K562 (cell line): ENCODE measurements at regions not wholly inside any gene's neighbourhood (a gene's known extent, or its start where the extent isn't known, plus 50 kb on each side); places are given as distances from the start of the nearest gene placed in this dataset.
A peak's percentile ranks its signal among the peaks of the same experiment; 100 is the strongest.

Experiments
- ATAC-seq: fragments of 200-7000 bp; cut with Tn5 transposase; 3 replicates; pipeline ENCODE4 v1.9.1; 2020; ENCODE audit warnings: moderate library complexity
- BruUV-seq: library from RNA; stranded (reverse); fragments of 400-500 nt; replicated peaks from 2 replicates; lab custom pipeline; 2021; lab: Mats Ljungman, UMichigan
- CTCF ChIA-PET: fragments of 300-600 bp; formaldehyde crosslinking; extraction: SDS; loops from one replicate; lab custom pipeline; 2021; ENCODE audit warnings: low intra/inter-chr PET ratio; lab: Yijun Ruan, JAX
- POLR2A ChIA-PET: fragments of 300-600, 350-650 bp; sonication (Branson Sonifier 250); formaldehyde crosslinking; extraction: SDS; loops from one replicate; lab custom pipeline; 2021; ENCODE audit warnings: antibody characterized with exemption, inconsistent platforms; lab: Yijun Ruan, JAX
- DNase-seq, 4 experiments: peaks; one replicate each; pipeline versions ENCODE4 v3.0.0 to v3.0.0-alpha.2; 2011 to 2018; ENCODE audit warnings: low spot score in 3 of 4, mixed read lengths in 3 of 4; ENCODE audit errors: extremely low read depth in 1 of 4
- FAIRE-seq: peaks from 2 replicates; lab custom pipeline; 2011; peaks lifted over from hg19 to GRCh38; lab: Jason Lieb, UNC
- H2AFZ ChIP-seq: 2 replicates; pipeline ENCODE4 v1.6.0; 2011; ENCODE audit warnings: low read depth, low read length, control low read depth, inconsistent platforms
- H3K27ac ChIP-seq: fragments of 200-600 bp; 3 replicates; pipeline ENCODE4 v1.8.0; 2011; ENCODE audit warnings: low read depth, mild to moderate bottlenecking, control low read depth, inconsistent platforms, low read length, moderate library complexity, mixed read lengths; ENCODE audit errors: extremely low read depth
- H3K27me3 ChIP-seq, 2 experiments: fragments of 300-600 bp in 1 of 2; 2 replicates in 1 of 2; 3 replicates in 1 of 2; pipeline versions ENCODE4 v1.6.0 to v1.8.0; 2011; ENCODE audit warnings: inconsistent platforms in 2 of 2, low read length in 2 of 2, mild to moderate bottlenecking in 1 of 2, mixed read lengths in 1 of 2, moderate library complexity in 1 of 2; ENCODE audit not compliant: control insufficient read depth in 2 of 2, insufficient read depth in 2 of 2
- H3K36me3 ChIP-seq: fragments of 300-600 bp; 3 replicates; pipeline ENCODE4 v1.8.0; 2011; ENCODE audit warnings: mild to moderate bottlenecking, low read length, inconsistent platforms; ENCODE audit not compliant: control insufficient read depth, insufficient read depth
- H3K4me1 ChIP-seq, 2 experiments: fragments of 200-600 bp in 1 of 2; replicated peaks in 1 of 2; 2 replicates in 1 of 2; 3 replicates in 1 of 2; pipeline versions ENCODE4 v1.5.1 to v1.8.0; 2011; ENCODE audit warnings: inconsistent platforms in 2 of 2, low read length in 2 of 2, mild to moderate bottlenecking in 1 of 2, mixed read lengths in 1 of 2, moderate library complexity in 1 of 2; ENCODE audit not compliant: control insufficient read depth in 2 of 2, insufficient read depth in 2 of 2
- H3K4me2 ChIP-seq: 2 replicates; pipeline ENCODE4 v1.6.1; 2011; ENCODE audit warnings: low read length, control low read depth, inconsistent platforms, mixed read lengths; ENCODE audit not compliant: insufficient read depth
- H3K4me3 ChIP-seq: fragments of 200-600 bp; sonication (generic), shearing (Covaris generic); 2 replicates; pipeline ENCODE4 v1.5.1; 2016; ENCODE audit warnings: control low read depth, inconsistent platforms
- H3K79me2 ChIP-seq: fragments of 200-600 bp; 3 replicates; pipeline ENCODE4 v1.8.0; 2011; ENCODE audit warnings: low read length, inconsistent platforms; ENCODE audit not compliant: control insufficient read depth, insufficient read depth
- H3K9ac ChIP-seq, 2 experiments: 2 replicates each; pipeline versions ENCODE4 v1.6.0 to v1.6.1; 2011; ENCODE audit warnings: low read depth in 2 of 2, low read length in 2 of 2, control low read depth in 1 of 2, inconsistent platforms in 1 of 2, mild to moderate bottlenecking in 1 of 2, mixed read lengths in 1 of 2; ENCODE audit not compliant: insufficient read depth in 1 of 2
- H3K9me1 ChIP-seq: one replicate; pipeline ENCODE4 v1.6.0; 2011; ENCODE audit warnings: inconsistent platforms, mild to moderate bottlenecking, low read length, moderate library complexity; ENCODE audit not compliant: control insufficient read depth, insufficient read depth
- H3K9me3 ChIP-seq: replicated peaks from 2 replicates; pipeline ENCODE4 v1.5.1; 2011; ENCODE audit warnings: low read depth, low read length, inconsistent platforms; ENCODE audit not compliant: control insufficient read depth, insufficient read depth
- H4K20me1 ChIP-seq: replicated peaks from 2 replicates; pipeline ENCODE4 v1.6.1; 2011; ENCODE audit warnings: low read length, inconsistent platforms, mixed read lengths; ENCODE audit not compliant: control insufficient read depth, insufficient read depth
- BRCA1 ChIP-seq, 2 experiments: fragments of 450-650 bp in 1 of 2; sonication (generic) in 1 of 2; formaldehyde crosslinking in 1 of 2; IDR thresholded peaks; 2 replicates each; pipeline versions ENCODE4 v1.5.0 to v1.6.1; 2017 to 2020; ENCODE audit warnings: mild to moderate bottlenecking in 1 of 2, missing genetic modification reagents in 1 of 2
- CHD4 ChIP-seq: fragments of 200-600 bp; sonication (generic); IDR thresholded peaks from 3 replicates; pipeline ENCODE4 v1.6.1; 2012; ENCODE audit warnings: low read depth, mild to moderate bottlenecking, mixed read lengths, low read length, inconsistent platforms; ENCODE audit not compliant: insufficient read depth, insufficient replicate concordance, poor library complexity, severe bottlenecking
- ESRRA ChIP-seq: fragments of 450-650 bp; IDR thresholded peaks from 2 replicates; pipeline ENCODE4 v1.6.1; 2014; ENCODE audit warnings: low read depth, mild to moderate bottlenecking, moderate library complexity, borderline replicate concordance
- FOSL1 ChIP-seq: fragments of 200-800 bp; sonication (Bioruptor generic); conservative IDR thresholded peaks from 2 replicates; pipeline ENCODE4 v1.6.1; 2016; ENCODE audit warnings: missing genetic modification characterization, missing compliant biosample characterization
- RBM25 ChIP-seq: fragments of 200-400 bp; formaldehyde crosslinking; IDR thresholded peaks from 2 replicates; pipeline ENCODE4 v1.6.1; 2018; ENCODE audit warnings: low read length, low read depth, moderate library complexity; ENCODE audit not compliant: severe bottlenecking
- RHOXF2B ChIP-seq: fragments of 250-450 bp; sonication (Bioruptor Pico); conservative IDR thresholded peaks from 2 replicates; pipeline ENCODE4 v1.5.1; 2021
- ZNF146 ChIP-seq: IDR thresholded peaks from one replicate; pipeline ENCODE4 v1.6.1; 2018; ENCODE audit warnings: missing compliant biosample characterization; ENCODE audit not compliant: unreplicated experiment
- ZNF77 ChIP-seq: fragments of 250-450 bp; sonication (Bioruptor Pico); IDR thresholded peaks from 2 replicates; pipeline ENCODE4 v1.5.0; 2020
- WGBS: fragments of 100-300 bp; shearing (Covaris generic); methylation state at CpG from one replicate; pipeline ENCODE4 v1.1.6; 2016; ENCODE audit warnings: low coverage, mixed read lengths; ENCODE audit not compliant: insufficient coverage; ENCODE audit errors: missing lambda C conversion rate; 5-methylcytosine and 5-hydroxymethylcytosine counted together
- in situ Hi-C: fragments of 300-500 bp; cut with MboI; formaldehyde crosslinking; loops from 4 replicates; pipeline ENCODE4 v1.15.0; 2018; ENCODE audit warnings: inconsistent platforms, mixed read lengths
- intact Hi-C: fragments of 100-400 bp; cut with micrococcal nuclease; formaldehyde crosslinking; loops from 2 replicates; pipeline ENCODE4 v1.14.2; 2022
- TF ChIP-seq, protein P1 (sequence below), 3 experiments: fragments of 200-800 bp in 1 of 3; sonication (Bioruptor generic) in 1 of 3; sonication (generic) in 1 of 3; formaldehyde crosslinking in 1 of 3; IDR thresholded peaks; 2 replicates each; pipeline versions ENCODE4 v1.6.1 to v1.8.0; 2016 to 2022; ENCODE audit warnings: mild to moderate bottlenecking in 2 of 3, missing compliant biosample characterization in 2 of 3, missing genetic modification characterization in 2 of 3, missing genetic modification reagents in 1 of 3
- TF ChIP-seq, protein P2 (sequence below): fragments of 250-450 bp; sonication (Bioruptor Pico); IDR thresholded peaks from 2 replicates; pipeline ENCODE4 v1.8.0; 2021; ENCODE audit warnings: borderline replicate concordance, mild to moderate bottlenecking, moderate library complexity; ENCODE audit not compliant: poor library complexity, severe bottlenecking
- TF ChIP-seq, protein P3 (sequence below): fragments of 450-650 bp; conservative IDR thresholded peaks from 2 replicates; pipeline ENCODE4 v1.6.1; 2016; ENCODE audit warnings: missing genetic modification characterization, low read depth, mild to moderate bottlenecking, control low read depth, missing compliant biosample characterization

DNA sequence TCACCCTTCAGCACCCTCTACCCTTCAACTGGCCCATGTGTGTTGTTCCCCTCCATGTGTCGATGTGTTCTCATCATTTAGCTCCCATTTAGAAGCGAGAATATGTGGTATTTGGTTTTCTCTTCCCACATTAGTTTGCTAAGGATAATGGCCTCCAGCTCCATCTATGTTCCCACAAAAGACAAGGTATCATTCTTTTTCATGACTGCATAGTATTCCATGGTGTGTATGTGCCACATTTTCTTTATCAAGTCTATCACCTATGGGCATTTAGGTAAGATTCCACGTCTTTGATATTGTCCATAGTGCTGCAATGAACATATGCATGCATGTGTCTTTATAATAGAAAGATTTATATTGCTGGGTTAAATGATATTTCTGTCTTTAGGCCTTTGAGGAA, 325.1 kb upstream of the ADAMTS16 start:
- no peak overlapping the region for H3K4me3 ChIP-seq
- H3K9ac ChIP-seq, result no peak overlapping the region
- WGBS, result 0% methylated on average over 3 of the region's 3 CpGs
- POLR2A ChIA-PET, result no interaction called here
- H3K79me2 ChIP-seq, result no peaks in the 10 kb centered on the region
- no peak overlapping the region for H2AFZ ChIP-seq
- no peaks in the 10 kb centered on the region for H3K4me1 ChIP-seq
- FAIRE-seq, result no peak
- H3K36me3 ChIP-seq, result no peaks in the 10 kb centered on the region
- in situ Hi-C loops, result no loop called here
- no peaks in the 10 kb centered on the region for H4K20me1 ChIP-seq
- H3K4me2 ChIP-seq, result no peak overlapping the region
- H3K9me1 ChIP-seq, result no peaks in the 10 kb centered on the region
- CTCF ChIA-PET, result no interaction called here
- TF ChIP-seq RBM25 (peak; percentile 50), ZNF146 (CRISPR knock-in tag) (peak; percentile 60)
- TF ChIP-seq, protein P1, sequence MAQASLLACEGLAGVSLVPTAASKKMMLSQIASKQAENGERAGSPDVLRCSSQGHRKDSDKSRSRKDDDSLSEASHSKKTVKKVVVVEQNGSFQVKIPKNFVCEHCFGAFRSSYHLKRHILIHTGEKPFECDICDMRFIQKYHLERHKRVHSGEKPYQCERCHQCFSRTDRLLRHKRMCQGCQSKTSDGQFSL (CRISPR knock-in tag; IDR thresholded peaks at IDR 0.05), result no peak
- TF ChIP-seq, protein P1 (tag; IDR thresholded peaks at IDR 0.05), result no peak
- TF ChIP-seq, all 486 proteins: peak for 2
- ATAC-seq (no peak), DNase-seq (no peak)
- Histone ChIP-seq H3K9me3 (no peaks in the 10 kb centered on the region), H3K27ac (no peak overlapping the region), H3K27me3 (no peaks in the 10 kb centered on the region)
- intact Hi-C loops, result no loop called here
- BruUV-seq, result no TSS peak

DNA sequence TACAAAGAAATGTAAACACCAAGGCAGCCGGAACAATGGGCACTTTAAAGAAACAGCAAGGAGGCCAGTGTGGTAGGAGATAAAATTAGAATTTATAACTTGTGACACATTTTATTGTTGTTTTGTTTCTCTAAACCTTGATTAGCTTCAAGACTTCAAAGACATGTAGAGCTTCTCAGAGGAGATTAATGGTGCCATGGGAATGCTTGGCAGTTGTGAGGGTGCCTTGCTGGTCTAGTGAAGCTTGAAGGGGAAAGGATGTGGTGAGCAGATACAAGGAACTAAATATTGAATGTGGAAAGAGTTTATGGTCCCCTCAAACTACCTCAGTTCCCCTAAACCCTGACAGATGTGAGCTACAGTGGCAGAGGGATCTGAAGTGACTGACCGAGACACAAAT, 322.4 kb upstream of the ADAMTS16 start:
- H3K4me3 ChIP-seq, result no peak overlapping the region
- H3K4me2 ChIP-seq, result no peak overlapping the region
- no peaks in the 10 kb centered on the region for H3K36me3 ChIP-seq
- H3K9me1 ChIP-seq, result no peaks in the 10 kb centered on the region
- FAIRE-seq (no peak), ATAC-seq (no peak), DNase-seq (no peak)
- no peaks in the 10 kb centered on the region for H4K20me1 ChIP-seq
- intact Hi-C loops (no loop called here), in situ Hi-C loops (no loop called here)
- WGBS, result 2% methylated on average over 2 of the region's 2 CpGs
- ChIA-PET POLR2A (no interaction called here), CTCF (no interaction called here)
- BruUV-seq, result no TSS peak
- H3K9me3 ChIP-seq, result no peaks in the 10 kb centered on the region
- no peaks in the 10 kb centered on the region for H3K27me3 ChIP-seq
- no peaks in the 10 kb centered on the region for H3K4me1 ChIP-seq
- H3K79me2 ChIP-seq, result no peaks in the 10 kb centered on the region
- no peak overlapping the region for H3K27ac ChIP-seq
- no peak overlapping the region for H3K9ac ChIP-seq
- no peak overlapping the region for H2AFZ ChIP-seq
- TF ChIP-seq, protein P2, sequence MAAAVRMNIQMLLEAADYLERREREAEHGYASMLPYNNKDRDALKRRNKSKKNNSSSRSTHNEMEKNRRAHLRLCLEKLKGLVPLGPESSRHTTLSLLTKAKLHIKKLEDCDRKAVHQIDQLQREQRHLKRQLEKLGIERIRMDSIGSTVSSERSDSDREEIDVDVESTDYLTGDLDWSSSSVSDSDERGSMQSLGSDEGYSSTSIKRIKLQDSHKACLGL (CRISPR knock-in tag), result no peak
- TF ChIP-seq ESRRA (no peak), FOSL1 (tag) (no peak), RHOXF2B (no peak), BRCA1 (IDR thresholded peaks at IDR 0.05) (no peak), BRCA1 (CRISPR knock-in tag; IDR thresholded peaks at IDR 0.05) (no peak), ZNF77 (no peak), CHD4 (no peak)
- TF ChIP-seq, protein P3, sequence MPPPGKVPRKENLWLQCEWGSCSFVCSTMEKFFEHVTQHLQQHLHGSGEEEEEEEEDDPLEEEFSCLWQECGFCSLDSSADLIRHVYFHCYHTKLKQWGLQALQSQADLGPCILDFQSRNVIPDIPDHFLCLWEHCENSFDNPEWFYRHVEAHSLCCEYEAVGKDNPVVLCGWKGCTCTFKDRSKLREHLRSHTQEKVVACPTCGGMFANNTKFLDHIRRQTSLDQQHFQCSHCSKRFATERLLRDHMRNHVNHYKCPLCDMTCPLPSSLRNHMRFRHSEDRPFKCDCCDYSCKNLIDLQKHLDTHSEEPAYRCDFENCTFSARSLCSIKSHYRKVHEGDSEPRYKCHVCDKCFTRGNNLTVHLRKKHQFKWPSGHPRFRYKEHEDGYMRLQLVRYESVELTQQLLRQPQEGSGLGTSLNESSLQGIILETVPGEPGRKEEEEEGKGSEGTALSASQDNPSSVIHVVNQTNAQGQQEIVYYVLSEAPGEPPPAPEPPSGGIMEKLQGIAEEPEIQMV (tag), result no peak
